ENCODE measurements at regions not wholly inside any gene's neighbourhood (a gene's known extent, or its start where the extent isn't known, plus 50 kb on each side); places are given as distances from the start of the nearest gene placed in this dataset.

GRCh38 chr5:148911386-148911785, 85.0 kb downstream of the ADRB2 start:
- H3K4me3 Mint-ChIP-seq = no peak overlapping the region
- 100% methylated on average over 2 of the region's 2 CpGs for WGBS (ENCODE audit: insufficient coverage)
- TF ChIP-seq CTCF (IDR thresholded peaks at IDR 0.05) = no peak
- H4K20me1 ChIP-seq (ENCODE audit: insufficient read depth, low read length) = no peaks in the 10 kb centered on the region
- DNase-seq = no peak
- no peaks in the 10 kb centered on the region for H3K9me3 ChIP-seq (replicated peaks in 1 of 2; ENCODE audit: control insufficient read depth in 1 of 2, insufficient read depth in 1 of 2, low read length in 2 of 2)
- peak overlapping the region in 1 of 7 donors; percentile 5 for H3K27ac Mint-ChIP-seq
- no peaks in the 10 kb centered on the region for H3K27me3 ChIP-seq (ENCODE audit: control insufficient read depth in 2 of 2, insufficient read depth in 2 of 2, low read length in 2 of 2)
- peaks cover 2 to 6% (median 6%) of the 10 kb centered on the region in 3 donors for H3K27me3 Mint-ChIP-seq (ENCODE audit: low read depth in 3 of 3)
- intact Hi-C loops (cut with micrococcal nuclease) = no loop called here
- H3K9ac ChIP-seq (ENCODE audit: insufficient read depth, low read length, poor library complexity, severe bottlenecking) = no peak overlapping the region
- H2AFZ ChIP-seq (ENCODE audit: insufficient read depth, low read depth, low read length, poor library complexity, severe bottlenecking) = no peak overlapping the region
- H3K4me1 ChIP-seq (ENCODE audit: control insufficient read depth in 1 of 2, insufficient read depth in 2 of 2, low read length in 2 of 2) = peaks cover 26 to 32% of the 10 kb centered on the region in 2 donors
- H3K4me2 ChIP-seq (replicated peaks; ENCODE audit: extremely low read depth, low read length, poor library complexity, severe bottlenecking) = no peak overlapping the region
- H3K9me3 Mint-ChIP-seq = no peaks in the 10 kb centered on the region
- no peaks in the 10 kb centered on the region for H3K36me3 Mint-ChIP-seq
- no peaks in the 10 kb centered on the region for H3K79me2 ChIP-seq (ENCODE audit: insufficient read depth, low read length)
- peaks cover 35% of the 10 kb centered on the region for H3K4me1 Mint-ChIP-seq
- no peak overlapping the region for H3K4me3 ChIP-seq (replicated peaks in 1 of 3; ENCODE audit: low read depth in 2 of 3, low read length in 3 of 3)
- no peak overlapping the region for H3K27ac ChIP-seq (ENCODE audit: low read depth in 1 of 2, low read length in 2 of 2)
- H3K36me3 ChIP-seq (replicated peaks in 1 of 2; ENCODE audit: control insufficient read depth in 1 of 2, insufficient read depth in 2 of 2, low read length in 2 of 2) = no peaks in the 10 kb centered on the region

DNA sequence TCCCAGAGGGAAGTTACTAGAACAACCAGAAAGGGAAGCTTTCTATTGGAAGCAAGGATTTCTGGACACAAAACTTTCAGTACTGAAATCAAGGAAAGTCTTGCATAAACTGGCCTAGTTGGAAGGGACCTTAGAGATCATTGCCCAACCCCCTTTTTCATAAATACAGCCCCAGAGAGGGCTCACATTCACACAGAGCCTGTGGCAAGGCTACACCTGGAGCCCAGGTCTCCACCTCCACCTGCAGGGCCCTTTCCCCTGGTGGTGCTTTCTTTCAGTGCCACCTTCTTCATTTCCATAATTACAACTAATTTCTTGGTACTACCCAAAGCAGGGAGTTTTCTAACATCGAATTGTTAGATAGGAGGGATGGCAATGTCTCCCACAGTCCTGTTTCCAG, 85.7 kb downstream of the ADRB2 start:
- Histone ChIP-seq H3K4me2 (replicated peaks; ENCODE audit: extremely low read depth, low read length, poor library complexity, severe bottlenecking) (no peak overlapping the region), H3K4me1 (ENCODE audit: control insufficient read depth in 1 of 2, insufficient read depth in 2 of 2, low read length in 2 of 2) (peaks cover 26 to 32% of the 10 kb centered on the region in 2 donors), H3K9me3 (replicated peaks in 1 of 2; ENCODE audit: control insufficient read depth in 1 of 2, insufficient read depth in 1 of 2, low read length in 2 of 2) (no peaks in the 10 kb centered on the region), H3K36me3 (replicated peaks in 1 of 2; ENCODE audit: control insufficient read depth in 1 of 2, insufficient read depth in 2 of 2, low read length in 2 of 2) (no peaks in the 10 kb centered on the region), H2AFZ (ENCODE audit: insufficient read depth, low read depth, low read length, poor library complexity, severe bottlenecking) (no peak overlapping the region), H3K4me3 (replicated peaks in 1 of 3; ENCODE audit: low read depth in 2 of 3, low read length in 3 of 3) (no peak overlapping the region), H3K27ac (ENCODE audit: low read depth in 1 of 2, low read length in 2 of 2) (no peak overlapping the region), H3K79me2 (ENCODE audit: insufficient read depth, low read length) (no peaks in the 10 kb centered on the region), H4K20me1 (ENCODE audit: insufficient read depth, low read length) (no peaks in the 10 kb centered on the region), H3K27me3 (ENCODE audit: control insufficient read depth in 2 of 2, insufficient read depth in 2 of 2, low read length in 2 of 2) (no peaks in the 10 kb centered on the region), H3K9ac (ENCODE audit: insufficient read depth, low read length, poor library complexity, severe bottlenecking) (no peak overlapping the region)
- peaks cover 2 to 6% (median 6%) of the 10 kb centered on the region in 3 donors for H3K27me3 Mint-ChIP-seq (ENCODE audit: low read depth in 3 of 3)
- no peaks in the 10 kb centered on the region for H3K9me3 Mint-ChIP-seq
- no peak for DNase-seq
- no CpG with 5 or more reads among the region's 1 CpG for WGBS (ENCODE audit: insufficient coverage)
- no peak overlapping the region for H3K4me3 Mint-ChIP-seq
- intact Hi-C loops (cut with micrococcal nuclease) = no loop called here
- no peaks in the 10 kb centered on the region for H3K36me3 Mint-ChIP-seq
- peaks cover 35% of the 10 kb centered on the region for H3K4me1 Mint-ChIP-seq
- no peak overlapping the region for H3K27ac Mint-ChIP-seq
- no peak for TF ChIP-seq CTCF (IDR thresholded peaks at IDR 0.05)
